CD4-positive, alpha-beta T cell treated with Interleukin-12 subunit alpha and Interleukin-12 subunit beta, for 1 hour (primary cell): ENCODE measurements at regions not wholly inside any gene's neighbourhood (a gene's known extent, or its start where the extent isn't known, plus 50 kb on each side); places are given as distances from the start of the nearest gene placed in this dataset.

ENCODE experiments used
- DNase-seq: peaks from one replicate; pipeline ENCODE4 v3.0.0-alpha.2; 2020

DNA sequence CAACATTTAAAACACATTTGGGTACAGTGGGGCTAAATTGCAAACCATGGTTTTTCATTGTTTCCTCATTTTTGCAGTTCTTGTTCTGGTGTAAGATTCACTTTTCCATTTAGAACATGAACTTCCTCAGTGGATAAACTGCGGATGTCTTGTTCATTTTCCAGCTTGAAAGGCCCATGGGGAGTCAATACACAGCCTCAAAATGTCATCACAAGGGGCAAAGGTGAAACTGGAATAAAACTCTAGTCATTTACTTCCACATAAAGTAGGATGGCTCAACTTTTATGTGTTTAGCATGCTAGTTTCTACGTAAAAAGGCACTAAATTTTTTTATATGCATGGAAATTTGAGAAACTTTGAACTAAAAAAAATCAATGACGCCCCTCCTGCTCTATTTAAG, 718.8 kb downstream of the TLR4 start:
- no peak for DNase-seq

- no peak for DNase-seq
These were observed 719.5 kb downstream of the TLR4 start for GRCh38 chr9:118423721-118424120.

DNA sequence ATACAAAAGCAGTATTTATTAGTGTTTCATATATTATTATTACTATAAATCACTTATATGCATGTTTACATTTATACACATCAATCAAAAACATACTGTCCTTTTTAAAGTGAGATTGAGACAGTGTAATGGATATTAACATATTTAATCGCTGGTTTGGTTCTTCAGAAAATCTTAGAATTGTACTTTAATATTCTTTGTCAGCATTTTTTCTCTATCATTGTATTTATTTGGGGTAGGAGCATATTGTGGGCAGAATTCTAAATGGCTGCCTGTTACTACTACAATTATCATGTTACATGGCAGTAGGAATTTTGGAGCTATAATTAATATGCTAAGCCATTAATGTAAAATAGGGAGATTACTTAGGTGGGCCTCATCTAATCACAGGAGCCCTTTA, 722.6 kb downstream of the TLR4 start:
- DNase-seq, result no peak

- no peak for DNase-seq
These were observed 734.6 kb downstream of the TLR4 start for GRCh38 chr9:118438810-118439209.

DNA sequence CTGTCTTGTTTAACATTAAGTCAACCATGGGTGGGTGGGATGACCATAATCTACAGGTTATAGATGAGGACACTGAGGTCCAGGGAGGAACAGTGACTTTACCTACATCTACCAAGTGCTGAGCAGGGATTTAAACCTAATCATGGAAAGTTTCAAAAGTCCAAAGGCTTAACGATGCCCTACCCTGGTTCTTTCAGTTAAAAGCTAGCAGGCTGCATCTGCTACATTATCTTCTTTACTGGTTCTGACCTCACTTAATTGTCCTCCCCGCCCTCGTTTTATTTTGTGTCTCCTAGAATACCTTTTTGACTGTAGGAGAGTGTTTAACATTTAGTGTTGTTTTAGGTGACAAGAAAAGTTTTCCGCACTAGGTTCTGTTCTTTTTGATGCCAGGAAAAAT, 735.2 kb downstream of the TLR4 start:
- no peak for DNase-seq

DNA sequence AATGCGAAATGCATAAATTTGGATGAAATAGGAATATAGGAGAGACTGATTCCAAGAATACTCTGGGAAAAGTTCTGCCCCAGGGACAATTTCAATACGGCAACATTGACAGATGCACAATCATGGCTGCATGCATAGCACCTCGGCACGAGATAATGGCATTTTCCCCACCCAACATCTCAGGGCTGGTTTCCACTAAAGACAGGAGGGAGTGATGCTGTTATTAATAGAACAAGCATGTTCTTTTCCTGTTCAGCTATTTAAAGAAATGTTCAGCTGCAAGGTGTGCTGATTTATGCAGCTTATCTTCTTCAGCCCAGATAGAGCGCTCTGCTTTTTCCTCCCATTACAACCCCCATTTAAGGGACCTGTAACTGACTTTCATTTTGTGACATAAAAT, 740.2 kb downstream of the TLR4 start:
- DNase-seq, result no peak

- no peak for DNase-seq
These were observed 742.9 kb downstream of the TLR4 start for GRCh38 chr9:118446943-118447639.

- DNase-seq, result no peak
These were observed 745.4 kb downstream of the TLR4 start for GRCh38 chr9:118449554-118449953.

DNA sequence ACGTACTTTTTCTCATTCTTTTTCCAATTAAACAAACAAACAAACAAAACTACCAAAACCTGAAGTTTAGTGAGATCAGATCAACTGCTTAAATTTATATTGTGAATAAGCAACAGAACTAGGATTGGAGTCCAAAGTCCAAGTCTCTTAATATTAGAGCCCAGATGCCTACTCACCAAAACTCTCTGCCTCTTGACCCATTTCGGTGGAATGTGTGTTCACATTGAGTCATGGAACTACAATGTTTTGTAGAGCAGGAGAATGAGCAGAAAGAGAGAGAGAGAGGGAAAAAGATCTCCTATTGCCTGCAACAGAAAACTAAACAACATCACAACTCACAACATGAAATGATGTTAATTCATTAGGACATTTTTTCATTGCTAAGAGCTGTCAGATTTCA, 751.1 kb downstream of the TLR4 start:
- DNase-seq, result no peak

- no peak for DNase-seq
These were observed 751.6 kb downstream of the TLR4 start for GRCh38 chr9:118455788-118456187.

DNA sequence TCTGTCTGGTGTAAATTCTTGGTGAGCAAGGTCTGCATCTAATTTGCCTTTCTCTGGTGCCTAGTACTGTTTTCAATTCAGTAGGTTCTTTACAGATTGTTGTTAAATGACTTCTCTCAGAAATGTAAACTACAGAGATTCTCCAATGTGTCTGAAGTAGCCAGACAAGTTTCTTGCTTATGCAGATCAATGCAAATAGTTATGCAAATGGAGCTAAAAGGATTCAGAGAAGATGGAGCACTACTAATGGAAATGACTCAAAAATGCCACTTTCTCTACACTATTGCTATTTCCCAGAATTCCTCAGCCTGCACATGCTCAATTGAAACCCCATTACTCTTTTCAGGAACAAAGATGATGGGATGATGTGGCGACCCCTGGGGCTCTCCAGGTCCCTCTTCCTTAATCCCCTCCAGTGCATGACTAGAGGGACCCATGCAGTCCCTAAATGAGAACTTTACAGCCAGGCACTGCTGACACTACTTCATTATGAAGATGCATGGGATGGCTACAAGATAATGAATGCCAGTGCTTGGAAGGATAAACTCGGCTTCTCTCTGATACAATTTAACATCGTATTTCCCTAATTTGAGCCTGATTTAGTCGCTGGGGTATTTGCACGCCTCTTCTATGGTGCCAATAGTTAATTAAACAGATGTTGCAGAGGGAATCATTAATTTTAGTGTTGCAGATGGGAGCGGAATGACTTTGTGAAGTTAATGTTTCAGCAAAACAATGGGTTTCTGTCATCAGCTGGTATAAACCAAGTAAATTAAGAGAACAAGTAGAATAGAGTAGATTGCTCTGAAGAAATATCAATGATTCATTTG, 753.2 kb downstream of the TLR4 start:
- DNase-seq, result no peak

DNA sequence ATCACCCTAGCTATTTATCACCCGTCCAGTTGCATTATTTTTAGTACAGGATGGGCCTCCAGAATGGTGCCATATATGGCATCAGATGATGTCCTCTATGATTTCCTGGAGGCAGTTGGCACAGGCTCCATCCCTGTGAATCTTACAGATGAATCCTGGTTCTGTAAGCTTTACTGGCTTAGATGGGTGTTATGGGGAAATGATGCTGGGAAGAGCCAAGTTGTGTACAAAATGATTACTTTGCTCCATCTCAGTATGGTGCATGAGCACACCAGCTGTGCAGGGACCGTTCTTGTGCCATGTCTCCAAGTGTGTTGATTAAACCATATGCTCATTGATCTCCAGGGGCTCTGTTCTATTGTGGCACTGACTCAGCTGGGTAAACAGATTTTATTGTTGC, 755.7 kb downstream of the TLR4 start:
- DNase-seq, result no peak

DNA sequence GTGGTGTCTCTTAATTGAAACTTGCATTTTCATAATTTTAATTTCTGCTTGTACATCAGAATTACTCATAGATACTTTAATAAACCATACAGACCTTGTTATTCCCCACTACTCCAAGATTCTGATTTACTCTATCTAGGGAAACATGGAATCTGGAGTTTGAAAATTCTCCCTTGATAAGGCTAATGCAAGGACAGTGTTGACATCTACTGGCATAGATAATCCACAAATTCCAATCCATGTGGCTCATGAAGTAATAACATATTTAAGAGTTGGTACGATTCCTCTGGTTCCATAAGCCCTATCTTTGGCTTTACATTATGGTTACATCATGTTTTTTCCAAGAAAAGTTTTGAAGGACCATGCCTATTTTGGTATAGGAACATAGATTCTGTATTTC, 759.2 kb downstream of the TLR4 start:
- DNase-seq, result no peak

- DNase-seq, result no peak
These were observed 769.3 kb downstream of the TLR4 start for GRCh38 chr9:118473521-118473920.

DNA sequence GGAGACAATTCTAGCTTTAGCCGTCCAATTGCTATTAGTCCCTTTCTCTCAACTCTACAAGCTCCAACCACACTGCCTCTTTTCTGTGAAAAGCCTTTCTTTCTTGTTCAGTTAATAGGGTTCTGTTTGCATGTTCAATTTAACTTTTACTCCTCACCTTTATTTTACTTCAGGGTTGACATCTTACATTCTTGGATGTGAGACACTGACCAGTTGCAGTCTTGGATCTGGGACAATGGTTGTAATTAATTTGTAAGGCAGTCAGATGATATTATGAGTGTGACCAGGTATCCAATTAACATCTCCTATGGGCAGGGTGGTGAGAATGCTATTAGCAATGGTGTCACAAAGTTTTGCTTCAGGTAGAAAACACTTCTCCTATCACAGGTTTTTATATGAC, 774.5 kb downstream of the TLR4 start:
- DNase-seq, result no peak

GRCh38 chr9:118482306-118482705, 778.1 kb downstream of the TLR4 start:
- no peak for DNase-seq

GRCh38 chr9:118483677-118484076, 779.5 kb downstream of the TLR4 start:
- DNase-seq, result no peak

DNA sequence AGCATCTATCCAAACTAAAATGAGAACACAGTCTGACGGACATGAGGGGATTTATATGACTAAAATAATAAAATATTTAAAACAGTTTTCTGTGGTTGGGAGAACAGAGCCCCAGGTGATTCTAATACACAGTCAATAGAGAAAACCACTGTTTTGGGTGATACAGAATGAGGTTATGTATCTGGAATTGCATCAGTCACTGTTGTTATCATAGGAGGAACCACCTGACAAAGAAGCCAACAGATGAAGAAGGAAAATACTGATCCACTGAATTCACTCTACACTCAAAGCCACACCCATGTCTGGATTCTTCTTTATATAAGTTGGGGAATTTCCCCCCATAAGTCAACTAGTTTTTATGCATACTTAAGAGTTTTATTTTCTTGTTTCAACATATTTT, 799.0 kb downstream of the TLR4 start:
- no peak for DNase-seq

- DNase-seq, result no peak
These were observed 806.5 kb downstream of the TLR4 start for GRCh38 chr9:118510711-118511110.

GRCh38 chr9:118515947-118516346, 811.7 kb downstream of the TLR4 start:
- no peak for DNase-seq

GRCh38 chr9:118521261-118521660, 817.1 kb downstream of the TLR4 start:
- DNase-seq, result no peak

DNA sequence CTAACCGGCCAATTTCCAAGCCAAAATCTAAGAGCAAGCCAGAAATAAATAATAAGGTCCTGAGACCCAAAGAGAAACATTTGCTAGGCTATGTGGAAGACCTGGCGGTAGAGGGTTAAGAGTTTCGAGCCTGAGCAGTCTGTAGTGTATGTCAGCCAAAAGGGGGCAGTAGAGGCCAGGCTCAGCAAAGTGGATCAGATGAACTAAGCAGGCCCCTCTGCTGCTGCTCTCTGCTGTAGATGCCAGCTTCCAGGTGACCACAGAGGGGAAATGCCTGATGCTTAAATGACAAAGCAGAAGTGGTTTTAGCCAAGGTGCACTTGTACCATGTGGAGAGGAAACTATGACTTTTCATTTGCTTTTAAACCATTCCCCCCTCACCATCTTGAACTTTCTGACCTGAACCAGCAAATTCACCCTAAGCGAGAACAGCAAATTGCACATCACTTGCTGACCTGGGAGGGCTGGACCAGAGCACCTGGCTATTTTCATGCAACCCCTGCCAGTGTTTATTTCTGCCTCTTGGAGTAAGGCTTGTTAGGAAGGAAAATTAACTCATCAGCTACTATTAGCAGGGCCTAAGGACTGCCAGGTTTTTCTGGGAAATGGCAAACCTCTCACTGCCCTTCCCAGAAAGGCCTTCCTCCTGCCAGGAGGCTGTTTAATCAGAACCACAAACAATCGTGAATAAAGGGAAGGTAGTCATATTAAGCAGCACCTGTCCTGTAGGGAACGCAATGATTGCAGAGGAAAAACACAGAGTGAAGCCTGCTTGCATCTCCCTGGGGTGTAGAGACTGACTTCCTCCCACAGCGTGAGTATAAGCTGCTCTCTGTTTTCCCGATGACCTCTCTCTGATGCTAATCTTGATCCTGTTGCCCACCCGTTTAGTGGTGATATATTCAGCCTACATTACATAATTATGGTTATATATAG, 818.2 kb downstream of the TLR4 start:
- DNase-seq, result no peak

GRCh38 chr9:118527261-118527660, 823.1 kb downstream of the TLR4 start:
- DNase-seq, result no peak

DNA sequence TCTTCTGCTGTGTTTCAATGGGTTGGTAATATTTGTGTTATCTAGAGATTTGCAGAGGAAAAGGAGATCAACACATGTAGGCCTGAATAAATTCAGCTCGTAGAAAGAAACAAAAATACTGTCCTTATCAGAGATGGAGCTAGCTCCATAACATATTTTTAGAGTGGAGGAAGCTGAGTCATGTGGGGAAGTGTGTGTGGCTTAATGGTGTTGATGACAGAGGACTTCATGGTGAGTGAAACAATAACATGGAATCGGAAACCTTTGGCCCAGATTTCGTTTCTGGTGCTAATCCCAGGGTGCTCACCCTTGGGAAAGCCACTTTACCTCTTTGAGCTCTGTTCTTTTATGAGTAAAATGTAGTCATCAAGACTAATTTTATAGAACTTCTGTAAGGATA, 825.0 kb downstream of the TLR4 start:
- no peak for DNase-seq
